Activated gamma-delta T cell (primary cell): ENCODE measurements at regions not wholly inside any gene's neighbourhood (a gene's known extent, or its start where the extent isn't known, plus 50 kb on each side); places are given as distances from the start of the nearest gene placed in this dataset.
A peak's percentile ranks its signal among the peaks of the same experiment; 100 is the strongest.

ENCODE experiments used
- DNase-seq: peaks from one replicate; lab custom pipeline; 2025; lab: John Stamatoyannopoulos, UW

DNA sequence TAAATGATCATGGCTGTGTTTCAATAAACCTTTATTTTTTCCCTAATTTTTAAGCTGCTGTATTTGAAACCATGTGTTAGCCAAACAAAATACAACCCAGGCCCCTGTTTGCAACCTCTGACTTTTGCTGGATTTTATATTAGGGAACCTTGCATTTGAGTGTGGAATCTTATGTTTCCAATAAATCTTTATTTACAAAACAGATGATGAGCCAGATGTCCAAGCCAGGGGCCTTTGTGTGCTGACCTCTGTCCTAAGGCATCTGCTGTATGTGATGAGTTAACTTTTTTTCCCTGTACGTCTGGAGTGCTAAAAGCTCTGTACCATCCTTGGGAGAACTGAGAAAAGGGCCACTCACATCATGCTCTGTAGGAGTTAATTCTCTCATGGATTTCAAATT is 162.9 kb downstream of the TRIB2 start:
- DNase-seq, result no peak

DNA sequence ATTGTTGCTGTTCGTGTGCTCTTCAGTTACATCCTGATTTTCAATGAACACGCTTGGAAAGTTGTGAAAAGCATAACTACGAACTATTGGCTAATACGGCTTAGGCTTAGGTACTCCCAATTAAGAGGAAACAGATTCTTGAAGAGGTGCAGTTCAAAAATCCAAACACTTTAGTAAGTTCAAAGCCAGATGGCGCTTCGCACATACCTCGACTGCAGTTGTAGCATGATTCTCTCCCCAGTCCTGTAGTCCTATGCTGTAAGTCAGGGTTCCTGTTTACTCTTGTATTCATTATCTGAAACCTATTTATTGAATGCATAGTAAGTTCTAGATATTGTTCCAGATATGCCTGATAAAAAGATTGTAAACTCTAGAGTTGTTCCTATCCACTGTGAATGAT is 165.2 kb downstream of the TRIB2 start:
- no peak for DNase-seq

DNA sequence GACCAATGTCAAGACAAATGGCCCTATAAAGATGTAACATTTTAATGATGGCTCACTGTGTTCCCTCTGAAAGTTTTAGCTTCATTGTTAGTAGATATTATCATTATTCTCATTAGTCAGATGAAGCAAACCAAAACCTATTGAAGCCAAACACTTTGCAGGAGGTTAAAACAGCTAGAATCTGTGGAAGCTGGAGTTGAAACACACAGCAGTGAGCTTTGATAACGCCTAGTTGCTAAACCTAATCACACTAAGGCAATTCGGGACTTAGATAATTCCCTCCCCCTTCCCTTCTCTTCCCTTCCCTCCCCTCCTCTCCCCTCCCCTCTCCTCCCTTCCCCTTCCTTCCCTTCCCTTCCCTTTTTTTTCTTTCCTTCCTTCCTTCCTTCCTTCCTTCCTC is 165.7 kb downstream of the TRIB2 start:
- no peak for DNase-seq

DNA sequence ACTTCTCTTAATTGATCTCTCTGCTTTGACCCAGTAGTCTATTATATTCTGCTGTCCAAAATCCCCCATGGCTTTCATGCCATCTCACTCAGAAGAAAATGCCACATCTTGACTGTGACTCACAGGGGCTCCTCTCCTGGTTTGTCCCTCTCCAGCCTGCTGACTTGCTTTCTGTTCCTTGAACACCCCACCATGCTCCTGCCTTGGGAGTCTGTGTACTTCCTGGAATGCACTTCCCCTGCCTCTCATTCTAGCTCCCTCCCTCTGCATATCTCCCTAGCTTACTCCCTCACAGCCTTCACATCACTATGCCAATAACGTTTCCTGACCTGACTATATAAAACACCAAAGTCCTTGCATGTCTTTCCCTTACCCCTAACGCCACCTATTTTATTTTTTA is 167.2 kb downstream of the TRIB2 start:
- no peak for DNase-seq

DNA sequence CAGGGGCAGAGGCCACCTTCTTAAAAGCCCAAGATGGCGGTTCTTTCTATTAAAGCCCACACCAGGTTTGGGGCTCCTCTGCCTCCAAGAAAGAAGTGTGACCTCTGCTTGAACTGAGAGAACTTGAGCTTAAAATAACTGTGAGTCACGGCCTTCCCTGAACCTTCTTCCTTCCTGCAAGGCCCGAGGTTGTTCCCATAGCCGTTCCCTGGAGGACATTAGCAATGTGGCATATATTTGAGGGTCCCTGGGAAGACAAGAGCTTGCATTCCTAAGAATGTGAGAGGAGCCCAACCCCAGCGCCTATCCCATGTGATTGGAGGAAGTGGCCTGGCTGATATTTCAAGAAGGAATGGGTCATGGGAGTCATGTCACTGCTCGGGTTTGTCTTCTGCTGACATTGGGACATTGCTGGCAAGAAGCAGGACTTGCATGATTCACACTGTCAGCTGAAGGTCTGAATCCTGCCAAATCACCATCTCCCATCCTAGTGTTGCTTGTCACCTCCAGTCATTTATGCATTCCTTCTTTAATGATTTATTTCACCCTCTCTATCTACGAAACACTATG is 168.1 kb downstream of the TRIB2 start:
- no peak for DNase-seq

- DNase-seq, result no peak
These were observed 173.3 kb downstream of the TRIB2 start for GRCh38 chr2:12890066-12890465.

GRCh38 chr2:12890481-12890991 is 173.8 kb downstream of the TRIB2 start:
- DNase-seq, result no peak

DNA sequence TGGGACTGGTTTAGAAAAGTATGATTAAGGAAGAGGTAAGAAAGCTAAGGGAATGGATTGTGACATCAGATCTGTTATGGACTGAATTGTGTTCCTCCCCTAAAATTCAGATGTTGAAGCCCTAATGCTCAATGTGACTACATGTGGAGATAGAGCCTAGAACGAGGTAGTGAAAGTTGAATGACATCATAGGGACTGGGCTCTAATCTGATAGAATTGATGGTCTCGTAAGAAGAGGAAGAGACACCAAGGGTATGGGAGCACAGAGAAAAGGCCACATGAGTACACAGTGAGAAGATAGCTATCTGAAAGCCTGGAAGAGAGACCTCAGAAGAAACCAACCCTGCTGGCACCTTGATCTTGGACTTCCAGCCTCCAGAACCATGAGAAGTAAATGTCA is 178.3 kb downstream of the TRIB2 start:
- no peak for DNase-seq

DNA sequence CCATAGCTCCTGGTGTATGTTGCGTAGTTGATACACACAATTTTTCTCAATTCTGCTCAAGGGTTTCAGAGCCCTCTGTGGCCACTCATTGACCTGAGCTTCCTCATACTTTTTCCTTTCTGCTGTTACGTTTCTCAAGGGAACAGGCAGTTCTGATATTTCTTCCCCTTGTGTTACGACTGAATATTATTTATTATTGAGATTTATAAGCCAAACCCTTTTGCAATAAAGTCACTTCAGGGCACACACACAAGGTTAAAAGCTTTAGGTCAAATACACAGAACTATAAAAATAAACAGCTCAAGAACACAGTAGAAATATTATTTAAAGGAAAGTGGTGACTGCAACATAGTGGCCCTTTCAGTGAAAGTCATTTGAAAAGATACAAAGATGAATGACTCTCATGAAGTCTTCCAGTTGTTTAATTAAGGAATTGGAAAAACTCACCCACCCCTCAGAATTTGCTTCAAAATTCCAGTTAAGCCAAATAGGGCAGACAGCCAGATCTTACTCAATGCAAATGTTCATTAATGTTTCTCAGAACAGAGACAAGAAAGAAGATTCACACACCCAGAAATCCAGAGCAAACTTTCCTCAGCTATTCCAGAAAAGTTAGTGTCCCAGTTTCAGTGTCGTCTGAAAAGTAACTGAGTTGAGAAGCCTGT is 179.7 kb downstream of the TRIB2 start:
- DNase-seq, result no peak

DNA sequence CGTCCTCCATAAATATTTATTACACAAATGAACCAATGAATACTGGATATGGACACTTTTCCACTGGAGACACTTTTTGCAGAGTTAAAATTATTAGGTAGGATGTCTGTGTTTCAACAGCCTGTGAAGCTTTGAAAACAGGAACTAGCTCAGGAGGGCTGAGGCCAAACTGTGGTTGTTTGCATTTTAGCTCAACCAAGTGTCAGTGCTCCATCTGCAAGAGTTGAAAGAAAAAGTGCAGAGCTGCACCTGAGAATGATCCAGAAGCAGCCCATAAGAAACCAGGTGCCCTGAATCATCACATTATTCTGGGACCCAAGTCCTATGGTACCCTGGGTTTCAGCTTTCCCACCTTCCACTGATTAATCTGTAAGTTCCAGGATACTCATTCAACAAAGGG is 180.4 kb downstream of the TRIB2 start:
- no peak for DNase-seq

- no peak for DNase-seq
These were observed 186.5 kb downstream of the TRIB2 start for GRCh38 chr2:12903272-12903671.

DNA sequence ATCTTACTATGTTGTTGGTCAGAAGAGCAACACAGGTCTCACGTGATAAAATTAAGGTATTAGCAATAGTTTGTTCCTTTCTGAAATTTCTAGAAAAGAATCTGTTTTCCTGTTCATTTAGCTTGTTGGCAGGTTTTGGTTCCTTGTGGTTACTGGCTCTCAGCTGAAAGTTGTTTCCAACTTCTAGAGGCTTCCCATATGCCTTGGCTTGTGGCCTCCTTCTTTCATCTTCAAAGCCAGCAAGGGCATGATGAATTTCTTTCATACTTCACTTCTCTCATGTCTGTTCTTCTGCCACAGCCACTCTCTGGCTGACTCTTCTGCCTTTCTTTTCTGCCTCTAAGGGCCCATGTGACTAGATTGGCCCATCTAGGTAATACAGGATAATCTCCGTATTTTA is 193.7 kb downstream of the TRIB2 start:
- no peak for DNase-seq

GRCh38 chr2:12915787-12916186 is 199.1 kb downstream of the TRIB2 start:
- DNase-seq, result no peak

GRCh38 chr2:12918138-12918834 is 201.6 kb downstream of the TRIB2 start:
- no peak for DNase-seq

DNA sequence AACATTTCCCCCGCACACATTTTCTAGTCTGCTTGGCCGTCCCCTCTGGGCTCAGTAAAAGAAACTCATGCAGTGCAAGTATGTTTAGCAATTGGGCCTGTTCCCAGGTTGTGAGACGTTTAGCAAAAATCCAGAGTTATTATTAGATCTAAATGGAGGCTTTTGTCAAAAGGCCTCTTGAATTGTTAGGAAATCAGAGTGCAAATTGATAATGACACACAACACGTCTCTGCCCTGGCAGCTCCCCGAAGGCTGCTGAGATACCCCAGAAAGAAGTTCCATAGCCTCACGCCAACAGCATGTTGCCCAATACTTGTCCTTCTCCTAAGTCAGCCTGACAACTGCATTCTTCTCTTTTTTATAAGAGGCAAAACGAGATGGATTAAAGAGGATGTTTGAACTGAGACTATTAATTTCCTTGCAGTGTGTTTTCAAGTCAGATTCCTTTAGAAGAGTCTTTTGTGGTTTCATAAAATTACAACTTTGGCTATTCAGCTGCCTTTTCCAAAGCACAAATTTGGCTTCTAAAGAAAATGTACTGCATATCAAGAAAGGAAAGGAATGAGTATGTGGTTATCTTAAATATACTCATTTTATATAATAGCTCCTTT is 202.2 kb downstream of the TRIB2 start:
- DNase-seq, result no peak

- no peak for DNase-seq
These were observed 204.6 kb downstream of the TRIB2 start for GRCh38 chr2:12921321-12921720.

- DNase-seq, result no peak
These were observed 207.3 kb downstream of the TRIB2 start for GRCh38 chr2:12923907-12924610.

DNA sequence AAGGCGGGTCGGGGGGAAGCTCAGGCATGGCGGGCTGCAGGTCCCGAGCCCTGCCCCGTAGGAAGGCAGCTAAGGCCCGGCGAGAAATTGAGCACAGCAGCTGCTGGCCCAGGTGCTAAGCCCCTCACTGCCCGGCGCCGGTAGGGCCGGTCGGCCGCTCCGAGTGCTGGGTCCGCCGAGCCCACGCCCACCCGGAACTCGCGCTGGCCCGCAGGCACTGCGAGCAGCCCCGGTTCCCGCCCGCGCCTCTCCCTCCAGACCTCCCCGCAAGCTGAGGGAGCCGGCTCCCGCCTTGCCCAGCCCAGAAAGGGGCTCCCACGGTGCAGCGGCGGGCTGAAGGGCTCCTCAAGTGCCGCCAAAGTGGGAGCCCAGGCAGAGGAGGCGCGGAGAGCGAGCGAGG is 209.9 kb downstream of the TRIB2 start:
- peak; percentile 10 for DNase-seq

DNA sequence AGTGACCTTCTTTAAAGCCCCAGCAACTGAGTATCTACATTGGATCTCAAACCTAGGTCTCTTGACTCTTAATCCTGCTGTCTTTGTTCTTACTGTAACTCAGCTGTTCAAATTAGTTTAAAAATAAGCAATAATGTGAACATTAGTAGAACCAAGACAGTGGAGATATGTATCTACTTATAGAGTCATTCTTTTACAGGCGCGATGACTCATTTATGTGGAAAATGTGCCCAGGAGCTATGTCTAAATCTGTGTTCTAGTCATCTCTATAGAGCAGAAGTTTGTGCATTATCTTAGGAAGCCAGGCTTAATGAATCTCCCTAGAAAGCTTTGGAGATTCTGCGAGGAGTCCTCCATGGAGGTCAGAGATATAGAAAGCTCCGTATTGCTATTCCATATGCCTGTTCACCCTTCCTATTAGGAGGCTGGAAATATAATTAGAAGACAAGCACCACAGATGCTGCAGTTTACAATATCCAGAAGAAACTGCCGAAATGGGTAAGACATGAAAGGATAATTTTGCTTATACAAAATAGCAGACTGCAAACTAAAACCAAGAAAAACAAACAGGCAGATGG is 211.6 kb downstream of the TRIB2 start:
- no peak for DNase-seq

DNA sequence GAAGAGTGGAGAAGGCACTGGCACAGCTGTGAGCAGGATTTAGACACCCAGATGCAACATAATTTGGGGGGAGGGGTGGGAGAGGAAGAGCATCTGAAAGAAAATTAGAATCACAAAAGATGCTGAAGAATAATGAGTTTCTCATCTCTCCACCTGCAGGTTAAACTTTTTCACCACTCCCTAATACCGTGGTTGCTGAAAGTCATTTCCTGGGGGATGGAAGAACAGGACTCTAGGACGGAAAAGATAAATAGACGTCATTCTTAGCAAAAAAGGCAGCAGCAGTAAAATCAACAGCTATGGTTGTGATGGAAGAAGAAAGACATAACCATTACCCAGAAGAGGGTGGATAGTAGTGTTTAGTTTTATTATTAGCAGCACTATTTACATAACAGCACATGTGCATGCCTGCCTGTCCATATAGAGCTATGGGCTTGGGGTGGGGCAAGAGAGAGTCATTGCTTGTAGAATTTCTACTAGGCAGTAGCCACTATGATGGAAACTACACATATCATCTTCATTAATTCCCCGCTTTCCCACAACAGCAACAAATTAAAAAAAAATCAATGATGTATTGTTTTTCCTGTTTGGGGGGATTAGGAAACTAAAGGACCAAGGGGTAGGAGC is 212.2 kb downstream of the TRIB2 start:
- no peak for DNase-seq

GRCh38 chr2:12929758-12930157 is 213.0 kb downstream of the TRIB2 start:
- DNase-seq, result no peak
